CD4-positive, alpha-beta T cell treated with Interleukin-2 at 100 ng/mL for 4 hours (primary cell): ENCODE measurements at regions not wholly inside any gene's neighbourhood (a gene's known extent, or its start where the extent isn't known, plus 50 kb on each side); places are given as distances from the start of the nearest gene placed in this dataset.

Experiments
- DNase-seq: peaks from one replicate; pipeline ENCODE4 v3.0.0-alpha.2; 2020; ENCODE audit warnings: low spot score

DNA sequence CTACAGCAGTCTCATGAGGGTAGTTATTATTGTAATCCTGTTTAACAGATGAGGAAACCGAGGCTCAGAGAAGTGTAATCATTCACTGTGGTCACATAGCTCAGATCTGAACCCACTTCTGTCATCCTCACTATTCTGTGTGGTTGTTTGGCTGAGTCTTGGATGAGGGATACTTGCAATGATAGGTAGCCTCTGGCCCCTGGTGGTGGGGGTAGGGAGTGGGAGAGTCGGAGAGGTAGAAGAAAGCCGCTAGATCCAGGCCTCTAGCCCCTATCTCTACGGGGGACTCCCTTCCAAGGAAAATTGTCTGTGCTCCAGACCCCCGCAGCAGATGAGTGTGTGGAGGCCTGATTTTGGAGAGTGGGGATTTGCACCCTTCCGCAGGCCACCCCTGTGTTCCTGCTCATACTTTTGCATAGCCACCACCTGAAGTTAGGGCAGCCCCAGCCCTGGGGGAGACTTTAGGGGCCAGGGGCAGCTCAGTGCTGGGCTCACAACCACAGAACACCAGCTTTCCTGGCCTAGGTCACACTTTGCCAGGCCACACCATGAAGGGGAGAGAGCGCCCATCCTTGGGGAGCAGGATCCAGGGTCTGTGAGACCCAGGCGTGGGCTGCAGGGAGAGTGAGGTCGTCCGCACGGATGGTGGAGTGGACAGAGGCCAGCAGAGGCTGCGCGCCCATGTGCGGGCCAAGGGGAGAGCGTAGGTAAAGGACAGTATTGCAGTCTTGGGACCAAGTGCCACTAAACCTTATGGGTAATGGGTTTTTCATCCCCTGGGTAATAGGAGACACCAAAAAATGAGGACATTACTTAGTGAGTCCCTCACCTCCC is 148.2 kb downstream of the GLI2 start:
- no peak for DNase-seq

DNA sequence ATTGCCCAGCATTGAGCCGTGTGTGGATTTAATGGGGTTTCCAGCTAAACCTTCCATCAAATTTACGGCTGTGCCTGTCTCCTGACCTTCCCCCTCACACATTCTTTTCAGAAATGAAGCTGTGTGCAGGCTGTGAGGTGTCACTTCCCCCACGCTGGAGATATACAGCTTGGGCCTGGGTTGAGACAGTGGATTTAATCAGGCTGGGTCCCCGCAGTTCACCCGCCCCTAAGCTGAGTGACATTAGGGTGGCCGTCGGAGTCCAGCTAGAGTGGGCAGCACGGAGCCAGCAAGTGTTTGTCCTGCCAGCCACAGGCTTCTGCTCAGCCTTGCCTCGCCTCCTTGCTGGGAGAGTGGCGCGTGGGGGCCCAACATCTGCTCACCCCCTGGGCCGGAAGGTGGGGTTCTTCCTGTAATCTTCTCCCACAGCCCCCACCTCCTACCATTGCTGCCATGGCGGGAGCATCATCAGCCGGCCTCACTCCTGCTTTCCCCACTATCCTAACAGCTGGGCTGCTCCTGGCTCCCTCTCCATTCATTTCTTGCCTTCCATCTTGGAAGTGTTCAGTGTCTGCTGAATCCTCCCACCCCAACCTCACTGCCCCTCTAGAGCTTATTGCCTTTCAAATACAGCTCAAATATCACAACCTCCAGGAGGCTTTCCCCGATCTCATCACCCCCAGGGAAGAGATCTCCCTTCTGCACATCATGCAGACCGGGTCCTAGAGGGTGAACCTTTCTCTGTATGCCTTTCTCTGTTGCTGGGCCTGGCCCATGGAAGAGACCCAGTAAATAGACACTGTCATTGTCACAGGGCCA is 149.0 kb downstream of the GLI2 start:
- DNase-seq = no peak

DNA sequence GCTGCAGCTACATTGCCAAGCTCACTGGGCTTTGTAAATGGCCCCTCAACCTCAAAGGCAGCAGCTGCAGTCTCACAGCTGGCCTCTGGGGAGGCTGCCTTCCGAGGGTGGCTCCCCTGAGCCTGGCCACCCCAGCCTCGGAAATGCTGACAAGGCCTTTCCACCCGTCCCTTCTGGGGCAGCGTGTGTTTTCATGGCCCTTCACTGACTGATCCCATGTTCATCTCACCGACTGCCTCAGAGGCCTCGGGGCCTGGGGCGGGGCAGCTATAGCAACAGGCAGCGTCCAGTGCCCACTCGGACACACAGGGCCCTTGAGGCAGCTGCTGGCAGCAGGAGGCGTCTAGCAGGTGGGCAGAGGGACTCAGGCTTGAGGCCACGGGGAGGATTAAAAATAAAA is 149.7 kb downstream of the GLI2 start:
- no peak for DNase-seq

DNA sequence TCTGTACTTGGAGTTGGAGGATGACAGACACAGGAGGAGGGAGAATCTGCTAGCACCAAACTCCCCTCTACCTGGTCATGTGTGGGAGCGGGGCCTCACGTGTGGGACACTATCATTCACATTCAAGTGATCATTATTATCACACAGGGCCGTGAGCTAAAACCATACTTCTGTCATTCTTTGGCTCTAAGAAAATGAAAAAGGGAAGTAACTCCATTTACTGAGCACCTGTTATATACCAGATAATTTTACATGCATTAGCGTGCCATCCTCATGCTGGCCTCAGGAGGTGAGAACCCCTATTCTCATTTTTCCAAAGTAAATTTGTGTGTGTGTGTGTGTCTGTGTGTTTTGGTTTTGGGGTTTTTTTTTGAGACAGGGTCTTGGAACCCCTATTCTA is 150.1 kb downstream of the GLI2 start:
- DNase-seq = no peak

DNA sequence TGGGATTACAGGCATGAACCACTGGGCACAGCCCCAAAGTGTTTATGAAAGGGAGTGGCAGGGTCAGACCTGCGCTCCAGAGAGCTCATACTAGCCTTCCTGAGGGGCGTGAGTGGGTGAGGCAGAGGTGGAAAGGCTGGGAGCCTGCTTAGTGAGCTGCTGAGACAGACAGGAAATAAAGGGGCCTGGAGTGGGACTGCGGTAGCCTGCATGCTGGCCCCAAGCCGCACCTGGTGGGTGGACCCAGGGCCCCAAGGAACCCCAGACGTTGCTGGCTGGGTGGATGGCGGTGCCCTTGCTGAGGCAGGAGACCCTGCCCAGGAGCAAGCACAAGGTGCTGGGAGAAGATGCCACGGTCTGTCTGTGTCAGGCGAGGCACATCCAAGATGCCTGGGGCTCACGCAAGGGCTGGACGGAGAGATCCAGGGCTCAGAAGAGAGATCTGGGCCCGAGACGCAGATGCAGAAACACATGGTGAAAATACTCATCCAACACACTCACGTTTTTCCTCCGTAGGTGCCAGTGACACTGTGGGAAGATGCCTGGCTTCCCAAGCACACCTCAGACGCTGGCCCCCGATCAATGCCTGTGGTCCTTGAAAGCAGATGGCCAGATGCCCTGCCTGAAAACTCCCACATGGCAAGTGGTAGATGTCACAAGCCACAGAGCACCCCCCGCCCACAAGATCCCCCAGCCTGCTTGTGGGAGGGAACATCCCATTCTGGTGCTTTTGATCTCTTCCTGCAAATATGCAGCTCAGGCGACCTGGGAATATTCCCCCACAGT is 151.1 kb downstream of the GLI2 start:
- no peak for DNase-seq

DNA sequence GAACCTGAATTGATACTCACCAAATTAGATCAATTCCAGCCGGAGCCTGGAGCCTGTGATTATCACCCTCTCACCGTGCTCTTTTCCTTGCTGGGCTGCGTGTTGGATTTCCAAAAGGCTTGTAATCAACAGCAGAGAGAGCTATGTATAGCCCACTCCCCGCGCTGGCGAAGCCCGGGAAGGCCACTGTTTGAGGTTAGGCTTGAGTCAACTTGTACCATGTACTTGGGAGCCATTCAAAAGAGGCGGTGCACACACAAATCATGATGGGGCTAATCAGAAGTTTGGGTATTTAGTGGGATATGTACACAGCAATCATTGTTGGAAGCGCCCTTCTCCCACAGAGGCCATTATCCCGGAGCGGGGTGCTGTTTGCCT is 151.6 kb downstream of the GLI2 start:
- DNase-seq = no peak

DNA sequence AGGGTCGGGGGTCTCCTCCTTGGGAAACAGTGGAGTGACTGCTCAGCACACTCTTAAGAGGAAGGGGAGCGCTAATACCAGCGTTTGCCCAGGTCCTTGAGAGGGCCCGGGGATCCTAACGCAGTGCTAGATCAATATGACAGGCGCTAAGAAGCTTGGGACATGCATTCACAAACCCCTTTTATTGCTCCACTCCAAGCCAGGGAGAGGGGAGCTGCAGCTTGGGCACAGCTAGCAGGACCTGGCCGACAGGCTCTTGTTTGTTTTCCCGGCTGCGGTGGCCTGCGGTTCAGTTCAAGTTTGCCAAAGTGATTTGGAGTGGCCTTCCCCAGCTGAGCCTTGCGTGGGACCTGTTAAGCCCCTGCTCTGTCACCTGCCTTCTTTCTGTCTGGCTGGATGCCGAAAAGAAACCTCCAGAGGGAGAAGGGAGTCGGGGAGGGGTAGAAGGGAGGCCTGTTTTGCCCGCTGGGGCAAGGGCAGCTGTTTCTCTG is 152.1 kb downstream of the GLI2 start:
- no peak for DNase-seq

DNA sequence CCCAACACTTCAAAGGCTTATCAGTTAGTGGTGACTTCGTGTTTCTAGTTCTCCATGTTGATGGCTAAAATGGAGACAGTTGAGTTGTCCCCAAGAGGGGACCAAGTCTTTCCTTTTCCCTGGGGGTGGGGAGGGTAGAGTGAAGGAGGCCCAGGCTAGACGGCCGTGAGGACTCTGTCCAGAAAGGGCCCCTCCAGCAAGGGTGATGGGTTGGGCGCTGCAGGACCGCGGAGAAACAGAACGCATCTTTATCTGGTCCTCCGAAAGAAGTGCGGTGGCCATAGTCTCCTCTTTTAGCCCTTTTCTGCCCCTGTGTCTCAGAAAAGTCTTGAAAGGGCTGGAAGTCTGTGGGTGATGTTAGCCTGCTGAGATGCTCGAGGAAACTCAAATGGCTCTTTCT is 153.2 kb downstream of the GLI2 start:
- DNase-seq = no peak

DNA sequence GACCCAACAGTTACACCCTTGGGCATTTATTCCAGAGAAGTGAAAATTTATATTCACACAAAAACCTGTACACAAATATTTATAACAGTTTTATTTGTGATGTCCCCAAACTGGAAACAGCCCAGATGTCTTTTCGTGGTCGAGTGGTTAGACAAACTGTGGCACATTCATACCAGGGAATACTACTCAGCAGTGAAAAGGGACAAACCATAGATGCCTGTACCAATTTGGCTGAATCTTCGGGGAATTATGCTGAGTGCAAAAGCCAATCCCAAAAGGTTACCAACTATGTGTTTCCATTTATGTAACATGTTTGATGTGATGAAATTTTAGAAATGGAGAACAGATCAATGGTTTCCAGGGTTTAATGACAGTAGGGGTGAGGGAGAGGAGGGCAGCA is 154.3 kb downstream of the GLI2 start:
- no peak for DNase-seq

DNA sequence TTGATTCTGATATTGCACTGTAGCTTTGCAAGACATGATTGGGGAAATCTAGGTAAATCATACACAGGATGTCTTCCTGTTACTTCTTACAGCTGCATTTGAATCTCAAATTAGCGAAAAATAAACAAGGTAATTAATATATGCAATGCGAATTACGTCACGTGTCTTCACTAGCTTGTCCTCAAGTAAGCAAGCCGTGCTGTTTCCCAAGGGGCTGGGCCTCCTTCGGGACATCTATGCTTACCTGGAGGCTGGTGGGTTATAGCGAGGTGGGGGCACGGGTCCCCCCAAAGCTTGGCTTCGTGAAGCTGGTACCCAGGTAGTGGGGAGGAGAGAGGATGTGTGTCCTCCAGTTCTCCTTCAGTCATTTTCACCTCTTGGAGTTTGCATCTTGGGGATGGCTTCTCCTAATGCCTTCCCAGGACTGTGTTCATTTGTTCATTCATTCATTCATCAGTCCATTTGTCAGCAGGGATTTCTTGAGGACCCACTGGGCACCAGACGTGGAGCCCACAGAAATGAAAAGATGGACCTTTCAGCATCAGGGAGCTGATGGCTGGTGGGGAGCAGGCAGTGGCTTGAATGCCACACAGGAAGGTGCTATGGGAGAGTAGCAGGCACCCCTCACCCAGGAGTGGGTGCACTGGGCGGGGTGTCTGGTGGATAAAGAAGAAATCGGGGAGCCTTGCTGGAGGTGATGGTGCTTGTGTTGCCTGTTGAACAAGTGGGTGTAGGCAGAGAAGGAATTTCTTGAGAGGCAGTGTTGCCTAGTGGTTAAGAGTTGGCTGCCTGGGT is 155.1 kb downstream of the GLI2 start:
- DNase-seq = no peak

DNA sequence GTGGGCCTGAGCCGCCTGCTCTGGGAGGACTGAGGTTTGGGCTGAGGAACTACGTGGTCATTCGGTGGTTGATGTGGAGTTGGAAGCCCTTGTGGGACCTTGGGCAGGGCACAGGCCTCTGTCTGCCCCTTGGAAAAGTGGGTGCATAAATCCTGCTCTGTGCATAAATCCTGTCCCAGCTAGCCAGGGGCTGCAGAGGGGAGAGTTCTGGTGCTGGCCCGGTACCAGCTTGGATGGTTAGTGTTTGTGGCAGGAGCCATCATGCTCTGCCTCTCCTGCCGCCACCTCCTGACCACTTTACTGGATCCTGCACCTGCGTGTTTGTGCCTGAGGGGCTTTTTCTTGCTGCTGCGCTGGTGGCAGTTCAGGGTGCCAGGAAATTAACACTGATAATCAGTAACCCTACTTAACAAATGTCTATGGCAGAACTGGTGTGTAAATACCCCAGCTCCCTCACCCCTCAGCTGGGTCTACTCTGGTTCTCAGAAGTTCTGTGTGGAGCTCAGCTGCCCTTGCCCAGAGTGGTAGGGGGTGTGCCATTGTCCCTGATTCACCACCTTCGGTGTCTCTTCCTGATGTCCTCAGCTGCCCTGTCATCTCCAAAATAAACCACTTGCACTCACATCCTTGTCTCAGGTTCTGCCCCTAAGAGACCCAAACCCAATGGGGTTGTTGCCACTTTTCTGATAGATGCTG is 156.8 kb downstream of the GLI2 start:
- no peak for DNase-seq

DNA sequence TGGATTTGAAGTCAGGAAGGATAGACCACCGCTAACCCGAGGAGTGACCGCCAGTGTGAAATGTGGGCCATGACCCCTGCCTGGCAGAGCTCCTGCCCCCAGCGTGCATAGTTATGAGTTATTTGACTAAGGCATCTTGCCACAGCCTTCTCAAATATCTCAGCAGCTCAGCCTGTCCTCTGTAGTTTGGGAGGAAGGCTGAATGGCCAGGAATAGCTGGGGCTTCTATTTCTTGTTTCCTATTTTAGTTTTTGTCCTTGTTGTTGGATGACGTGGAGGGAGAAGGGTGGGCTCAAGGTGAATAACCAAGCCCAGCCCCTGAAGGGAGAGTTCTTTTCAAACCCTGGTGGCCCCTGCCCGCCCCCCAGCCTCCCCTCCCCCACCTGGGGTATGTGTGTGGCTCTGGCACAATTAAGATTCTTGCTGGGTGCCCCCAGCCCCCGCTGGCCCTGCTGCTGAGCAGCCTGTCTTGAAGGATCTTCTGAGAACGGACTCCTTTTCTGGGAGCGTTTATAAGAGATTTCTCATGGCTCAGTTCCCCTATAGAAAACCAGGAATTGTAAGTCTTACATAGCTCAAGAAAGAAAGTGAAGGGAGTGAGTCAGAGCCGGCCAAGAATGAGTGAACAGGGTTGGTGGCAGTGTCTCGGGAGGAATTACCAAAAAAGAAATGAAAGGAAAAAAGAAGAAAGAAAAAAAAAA is 157.4 kb downstream of the GLI2 start:
- DNase-seq = no peak

DNA sequence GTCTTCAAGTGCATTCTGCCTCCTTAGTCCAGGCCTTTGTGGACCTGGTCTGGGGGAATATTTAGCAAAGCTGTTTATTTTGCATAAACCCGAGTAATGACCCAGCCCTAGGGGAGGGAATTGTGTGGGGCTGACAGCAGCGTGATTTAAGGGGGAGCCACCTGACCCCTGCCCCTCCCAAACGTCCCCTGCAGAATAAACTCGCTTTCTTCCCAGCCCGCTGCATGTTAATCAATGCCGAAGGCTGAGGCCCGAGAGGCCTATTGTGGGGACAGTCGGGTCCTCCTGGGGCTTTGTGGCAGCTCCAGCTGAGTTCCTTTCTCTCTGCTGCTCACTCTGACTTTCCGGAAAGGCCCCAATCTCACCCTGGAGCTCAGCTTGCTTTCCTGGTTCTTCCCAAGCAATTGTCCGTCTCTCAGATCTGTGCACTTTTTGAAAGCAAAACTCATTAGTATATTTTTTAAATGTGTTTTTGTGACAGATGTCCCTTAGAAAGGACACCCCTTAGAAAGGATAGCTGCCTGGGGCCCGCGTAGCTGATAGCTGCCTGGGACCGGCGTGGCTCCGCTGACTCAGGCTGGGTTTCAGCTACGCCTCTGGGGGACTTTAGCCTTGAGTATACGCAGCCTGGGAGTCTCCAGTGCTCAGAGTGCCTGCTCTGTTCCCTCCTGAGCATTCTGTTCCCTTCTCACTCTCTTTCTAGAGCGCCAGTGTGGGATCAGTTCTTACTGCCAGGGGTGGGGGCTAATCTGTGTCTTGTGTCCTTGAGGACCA is 158.3 kb downstream of the GLI2 start:
- DNase-seq = no peak

DNA sequence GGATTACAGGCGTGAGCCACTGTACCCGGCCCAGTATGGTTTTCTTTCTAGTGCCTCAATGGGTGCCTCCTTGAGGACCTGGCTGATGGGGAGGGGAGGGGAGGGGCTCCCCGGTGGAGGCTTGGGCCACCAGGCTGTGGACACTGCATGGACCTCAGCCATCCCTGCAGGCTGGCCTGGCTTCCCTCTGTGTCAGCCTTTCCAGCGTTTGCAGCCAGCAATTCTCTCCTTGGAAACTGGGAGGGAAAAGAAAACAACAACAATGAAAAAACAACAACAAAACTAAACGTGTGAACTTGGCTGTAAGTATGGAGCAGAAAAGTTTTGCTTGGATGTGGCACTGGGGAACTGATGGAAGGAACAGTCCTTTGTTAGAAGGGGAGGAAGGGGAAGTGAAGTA is 159.3 kb downstream of the GLI2 start:
- no peak for DNase-seq

DNA sequence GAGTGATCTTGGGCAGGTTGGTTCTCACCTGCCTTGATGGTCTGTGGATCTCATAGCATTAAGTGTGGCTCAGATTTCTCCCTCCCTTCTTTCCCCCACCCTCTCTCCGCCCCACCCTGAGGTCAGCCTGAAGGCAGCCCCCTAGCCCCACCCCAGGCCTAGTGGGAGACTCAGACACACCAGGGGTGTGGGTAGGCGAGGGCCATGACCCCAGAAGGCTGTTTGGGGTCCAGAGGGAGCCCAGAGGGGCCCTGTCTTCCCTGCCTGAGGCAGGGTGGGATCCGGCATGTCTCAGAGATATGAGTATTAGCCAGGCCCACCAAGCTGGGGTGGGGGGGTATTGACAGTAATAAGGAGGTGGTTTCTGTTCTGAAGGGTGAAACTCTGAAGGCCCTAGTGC is 160.5 kb downstream of the GLI2 start:
- no peak for DNase-seq

DNA sequence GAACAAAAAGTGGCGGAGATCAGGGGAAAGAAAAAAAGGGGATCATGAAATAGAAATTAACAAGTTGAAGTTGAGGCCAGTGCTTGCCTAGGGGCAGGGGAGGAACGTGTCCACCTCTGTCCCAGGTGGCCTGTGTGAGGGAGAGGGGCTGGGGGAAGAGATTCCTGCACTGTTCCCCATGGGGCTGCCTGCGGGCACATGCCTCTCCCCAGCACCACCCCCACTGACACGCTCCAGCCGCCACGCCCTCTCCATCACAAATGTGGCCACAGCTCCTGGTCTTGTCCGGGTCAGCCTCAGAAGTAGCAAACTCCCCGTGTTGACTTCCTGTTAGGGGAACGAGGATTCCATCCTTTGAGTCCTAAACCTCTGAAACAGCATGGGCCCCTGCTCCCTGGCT is 161.2 kb downstream of the GLI2 start:
- DNase-seq = no peak

DNA sequence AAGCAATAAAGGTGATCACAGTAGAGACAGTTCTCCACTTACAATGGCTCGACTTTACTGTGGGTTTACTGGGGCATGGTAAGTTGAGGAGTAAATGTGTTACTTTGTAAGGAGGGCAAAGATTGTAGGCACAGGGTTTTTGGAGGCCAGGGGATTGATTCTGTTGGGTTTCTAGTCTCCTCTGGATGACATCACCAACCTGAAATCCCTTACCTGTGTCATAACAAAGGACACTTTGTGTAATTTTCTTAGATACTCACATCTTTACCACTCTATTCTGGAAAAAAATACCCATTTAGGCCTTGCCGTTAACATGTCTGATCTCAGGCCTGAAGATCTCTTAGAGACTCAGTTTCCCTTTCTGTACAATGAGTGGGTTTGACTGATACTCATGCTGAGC is 161.7 kb downstream of the GLI2 start:
- DNase-seq = no peak

DNA sequence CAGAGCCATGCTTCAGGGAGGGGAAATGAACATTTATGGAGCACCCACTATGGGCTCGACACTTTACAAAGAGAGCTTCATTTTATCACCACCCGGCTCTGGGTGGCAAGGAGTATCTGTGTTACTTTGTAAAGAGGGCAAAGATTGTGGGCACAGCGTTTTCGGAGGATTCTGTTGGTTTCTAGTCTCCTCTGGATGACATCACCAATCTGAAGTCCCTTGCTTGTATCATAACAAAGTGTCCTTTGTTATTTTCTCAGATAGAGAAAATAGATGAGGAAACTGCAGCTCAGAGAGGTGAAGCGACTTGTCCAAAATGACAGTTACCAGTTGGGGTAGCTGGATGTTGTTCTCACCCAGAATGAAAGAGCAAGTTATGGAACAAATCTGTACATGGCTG is 162.8 kb downstream of the GLI2 start:
- no peak for DNase-seq

DNA sequence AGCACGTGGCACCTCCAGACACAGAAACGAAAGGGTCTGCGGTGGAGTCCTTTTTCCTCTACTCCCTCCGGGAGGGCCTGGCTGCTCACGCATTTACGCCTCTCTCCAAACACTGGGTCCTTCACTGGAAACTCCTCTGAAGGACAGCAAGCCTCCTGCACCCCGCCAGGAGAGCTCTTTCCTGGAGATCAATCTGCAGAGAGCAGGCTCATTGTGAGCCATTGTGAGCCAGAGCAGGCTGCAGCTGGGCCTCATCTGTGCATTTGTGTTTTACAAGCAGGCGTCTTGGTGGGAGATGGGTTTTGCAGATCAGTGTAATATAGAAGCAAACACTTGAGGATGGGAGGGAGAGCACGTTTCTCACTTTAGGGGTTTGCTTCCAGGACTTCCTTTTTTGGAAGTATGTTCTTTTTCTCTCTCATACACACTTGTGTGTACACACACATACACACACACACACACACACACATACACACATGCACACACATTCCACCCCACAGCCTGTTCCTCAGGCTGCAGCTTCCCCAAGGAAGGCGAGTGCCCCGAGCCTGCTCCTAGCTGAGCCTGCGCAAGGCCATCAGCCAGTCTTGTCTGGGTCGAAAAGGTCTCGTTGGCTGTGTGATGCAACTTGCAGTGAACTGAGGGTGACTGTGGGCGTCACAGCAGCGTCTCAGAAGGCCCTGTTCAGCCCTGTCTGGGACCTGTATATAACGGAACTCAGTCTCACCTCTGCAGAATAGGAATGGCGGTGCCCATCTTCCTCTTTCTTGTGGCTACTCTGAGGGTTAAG is 163.5 kb downstream of the GLI2 start:
- DNase-seq = no peak
